Suprapubic skin (tissue), 4 donors: ENCODE measurements at regions not wholly inside any gene's neighbourhood (a gene's known extent, or its start where the extent isn't known, plus 50 kb on each side); places are given as distances from the start of the nearest gene placed in this dataset.

Experiments used
- DNase-seq, 2 donors: peaks; one replicate each; pipeline ENCODE4 v3.0.0-alpha.2; 2019; ENCODE audit warnings: low spot score in 2 of 2
- H3K27ac ChIP-seq: fragments of 200-600 bp; sonication (generic); one replicate; pipeline ENCODE4 v1.5.1; 2019
- H3K27me3 ChIP-seq: fragments of 200-600 bp; sonication (generic); one replicate; pipeline ENCODE4 v1.5.1; 2019
- H3K36me3 ChIP-seq: fragments of 200-600 bp; sonication (generic); one replicate; pipeline ENCODE4 v1.5.1; 2019
- H3K4me1 ChIP-seq: fragments of 200-600 bp; sonication (generic); one replicate; pipeline ENCODE4 v1.5.1; 2019
- H3K4me3 ChIP-seq: fragments of 200-600 bp; sonication (generic); one replicate; pipeline ENCODE4 v1.5.1; 2019; ENCODE audit warnings: mild to moderate bottlenecking
- H3K9me3 ChIP-seq: fragments of 200-600 bp; sonication (generic); one replicate; pipeline ENCODE4 v1.5.1; 2019
- EP300 ChIP-seq: sonication (generic); formaldehyde crosslinking; IDR thresholded peaks from one replicate; pipeline ENCODE4 v1.6.1; 2017; ENCODE audit warnings: antibody characterized with exemption
- POLR2A ChIP-seq, 2 donors: fragments of 450-650 bp; IDR thresholded peaks; one replicate each; pipeline ENCODE4 v1.6.1; 2017; ENCODE audit warnings: antibody characterized with exemption in 2 of 2, mild to moderate bottlenecking in 2 of 2, moderate library complexity in 2 of 2
- POLR2AphosphoS5 ChIP-seq, 3 donors: sonication (generic); formaldehyde crosslinking; IDR thresholded peaks; one replicate each; pipeline ENCODE4 v1.6.1; 2017; ENCODE audit warnings: antibody characterized with exemption in 3 of 3
- WGBS: methylation state at CpG from one replicate; pipeline ENCODE4 v1.1.5; 2018; 5-methylcytosine and 5-hydroxymethylcytosine counted together
- TF ChIP-seq, protein P1 (sequence below), 2 donors: fragments of 200-600 bp in 1 of 2; fragments of 450-650 bp in 1 of 2; sonication (generic) in 1 of 2; IDR thresholded peaks; one replicate each; pipeline ENCODE4 v1.5.1; 2016 to 2019; ENCODE audit warnings: antibody characterized with exemption in 2 of 2, mild to moderate bottlenecking in 1 of 2, moderate library complexity in 1 of 2

DNA sequence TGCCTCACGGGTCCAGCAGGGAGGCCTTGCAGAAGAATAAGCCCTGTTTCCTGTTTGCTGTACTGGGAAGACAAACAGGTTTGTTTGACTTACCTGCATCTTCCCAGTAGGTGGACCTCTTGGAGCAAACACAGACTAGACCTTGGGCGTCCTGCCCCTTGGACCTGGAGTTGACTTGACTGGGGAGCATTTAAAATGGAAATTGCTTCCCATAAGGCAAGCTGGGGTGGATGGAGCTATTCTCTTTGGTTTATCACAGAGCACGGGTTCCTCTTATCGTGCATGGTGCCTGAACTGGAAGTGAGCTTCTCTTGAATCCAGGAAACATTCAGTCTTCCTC lies 151.4 kb downstream of the RPLP1 start:
- no peaks in the 10 kb centered on the region for H3K27me3 ChIP-seq
- H3K36me3 ChIP-seq: no peaks in the 10 kb centered on the region
- TF ChIP-seq POLR2A (IDR thresholded peaks at IDR 0.05) (no peak), EP300 (no peak), POLR2AphosphoS5 (IDR thresholded peaks at IDR 0.05) (no peak)
- TF ChIP-seq, protein P1, sequence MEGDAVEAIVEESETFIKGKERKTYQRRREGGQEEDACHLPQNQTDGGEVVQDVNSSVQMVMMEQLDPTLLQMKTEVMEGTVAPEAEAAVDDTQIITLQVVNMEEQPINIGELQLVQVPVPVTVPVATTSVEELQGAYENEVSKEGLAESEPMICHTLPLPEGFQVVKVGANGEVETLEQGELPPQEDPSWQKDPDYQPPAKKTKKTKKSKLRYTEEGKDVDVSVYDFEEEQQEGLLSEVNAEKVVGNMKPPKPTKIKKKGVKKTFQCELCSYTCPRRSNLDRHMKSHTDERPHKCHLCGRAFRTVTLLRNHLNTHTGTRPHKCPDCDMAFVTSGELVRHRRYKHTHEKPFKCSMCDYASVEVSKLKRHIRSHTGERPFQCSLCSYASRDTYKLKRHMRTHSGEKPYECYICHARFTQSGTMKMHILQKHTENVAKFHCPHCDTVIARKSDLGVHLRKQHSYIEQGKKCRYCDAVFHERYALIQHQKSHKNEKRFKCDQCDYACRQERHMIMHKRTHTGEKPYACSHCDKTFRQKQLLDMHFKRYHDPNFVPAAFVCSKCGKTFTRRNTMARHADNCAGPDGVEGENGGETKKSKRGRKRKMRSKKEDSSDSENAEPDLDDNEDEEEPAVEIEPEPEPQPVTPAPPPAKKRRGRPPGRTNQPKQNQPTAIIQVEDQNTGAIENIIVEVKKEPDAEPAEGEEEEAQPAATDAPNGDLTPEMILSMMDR (IDR thresholded peaks at IDR 0.05): no peak
- H3K27ac ChIP-seq: no peak overlapping the region
- 50% methylated on average over 4 of the region's 4 CpGs for WGBS
- DNase-seq: peak in 1 of 2 donors; percentile 38
- no peaks in the 10 kb centered on the region for H3K4me1 ChIP-seq
- H3K4me3 ChIP-seq: no peak overlapping the region
- no peaks in the 10 kb centered on the region for H3K9me3 ChIP-seq

DNA sequence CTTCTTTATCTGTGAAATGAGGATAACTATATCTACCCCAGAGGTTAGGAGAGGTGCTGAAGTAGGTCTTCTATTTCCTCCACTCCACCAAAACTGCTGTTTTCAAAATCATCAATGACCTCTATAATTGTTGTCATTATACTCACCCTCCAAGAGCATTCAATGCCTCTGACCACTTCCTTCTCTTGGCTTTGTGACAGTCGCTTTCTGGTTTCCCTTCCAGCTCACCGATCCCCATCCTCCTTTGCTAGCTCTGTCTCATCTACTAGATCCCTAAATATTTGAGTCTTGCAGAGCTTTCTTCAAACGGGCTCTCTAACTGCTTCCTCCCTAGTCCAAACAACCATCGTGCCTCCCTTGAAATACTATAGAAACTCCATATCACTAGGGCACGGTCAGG lies 153.5 kb downstream of the RPLP1 start:
- Histone ChIP-seq H3K4me1 (no peaks in the 10 kb centered on the region), H3K27me3 (no peaks in the 10 kb centered on the region), H3K36me3 (no peaks in the 10 kb centered on the region), H3K27ac (no peak overlapping the region), H3K4me3 (no peak overlapping the region), H3K9me3 (no peaks in the 10 kb centered on the region)
- 80% methylated on average over 5 of the region's 5 CpGs for WGBS
- DNase-seq: no peak
- TF ChIP-seq POLR2A (IDR thresholded peaks at IDR 0.05): no peak
- TF ChIP-seq EP300: no peak

DNA sequence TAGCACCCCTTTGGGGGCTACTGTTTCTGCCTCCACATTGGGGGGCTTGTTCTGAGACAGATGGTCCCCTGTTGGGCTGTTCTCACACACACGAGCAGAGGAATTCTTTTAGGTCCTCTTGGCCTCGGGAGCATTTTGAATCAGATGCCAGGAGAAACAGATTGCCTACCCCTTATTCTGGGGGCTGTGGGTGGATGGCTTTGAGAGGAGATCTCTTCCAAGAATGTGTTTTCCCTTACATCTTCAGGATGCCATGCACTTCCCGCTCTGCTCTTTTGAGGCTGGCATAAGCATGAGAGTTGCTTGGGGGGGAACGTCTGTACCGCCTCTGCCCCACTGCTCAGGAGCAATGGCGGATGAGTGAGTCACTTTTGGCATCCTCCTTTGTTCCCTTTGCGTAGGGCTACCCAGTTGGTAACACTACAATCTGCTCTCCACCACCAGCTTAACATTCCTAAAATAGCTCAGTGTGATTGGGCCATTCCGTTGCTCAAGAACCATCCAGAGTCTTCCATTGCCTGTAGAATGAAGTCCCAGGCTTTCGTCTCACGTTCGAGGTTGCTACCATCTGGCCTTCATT lies 154.4 kb downstream of the RPLP1 start:
- no peak overlapping the region for H3K4me3 ChIP-seq
- no peaks in the 10 kb centered on the region for H3K4me1 ChIP-seq
- WGBS: 89% methylated on average over 11 of the region's 11 CpGs
- peak in 1 of 2 donors; percentile 32 for DNase-seq
- no peaks in the 10 kb centered on the region for H3K9me3 ChIP-seq
- TF ChIP-seq, protein P1 (IDR thresholded peaks at IDR 0.05): no peak
- no peak for TF ChIP-seq POLR2A (IDR thresholded peaks at IDR 0.05)
- TF ChIP-seq POLR2AphosphoS5 (IDR thresholded peaks at IDR 0.05): no peak
- no peak for TF ChIP-seq EP300
- no peaks in the 10 kb centered on the region for H3K27me3 ChIP-seq
- H3K27ac ChIP-seq: no peak overlapping the region
- no peaks in the 10 kb centered on the region for H3K36me3 ChIP-seq

DNA sequence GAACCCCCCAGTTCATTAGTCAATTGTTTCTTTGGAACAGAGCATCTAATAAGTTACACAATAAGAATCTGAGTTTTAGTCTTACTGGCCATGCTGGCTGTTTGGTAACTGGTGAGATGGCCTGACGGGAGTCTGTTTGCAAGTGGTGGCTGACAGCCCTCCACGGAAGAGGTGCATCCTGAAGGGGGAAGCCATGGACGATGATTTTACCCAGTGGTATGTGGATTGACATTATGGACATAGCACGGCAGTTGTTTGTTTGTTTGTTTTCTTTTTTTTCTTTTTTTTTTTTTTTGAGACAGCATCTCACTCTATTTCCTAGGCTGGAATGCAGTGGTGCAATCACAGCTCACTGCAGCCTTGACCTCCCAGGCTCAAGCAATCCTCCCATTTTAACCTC lies 156.0 kb downstream of the RPLP1 start:
- Histone ChIP-seq H3K4me3 (no peak overlapping the region), H3K9me3 (no peaks in the 10 kb centered on the region), H3K36me3 (no peaks in the 10 kb centered on the region), H3K27ac (no peak overlapping the region), H3K27me3 (no peaks in the 10 kb centered on the region), H3K4me1 (no peaks in the 10 kb centered on the region)
- DNase-seq: no peak
- TF ChIP-seq POLR2A (IDR thresholded peaks at IDR 0.05): no peak
- no peak for TF ChIP-seq EP300
- TF ChIP-seq, protein P1 (IDR thresholded peaks at IDR 0.05): no peak
- WGBS: 81% methylated on average over 4 of the region's 4 CpGs

DNA sequence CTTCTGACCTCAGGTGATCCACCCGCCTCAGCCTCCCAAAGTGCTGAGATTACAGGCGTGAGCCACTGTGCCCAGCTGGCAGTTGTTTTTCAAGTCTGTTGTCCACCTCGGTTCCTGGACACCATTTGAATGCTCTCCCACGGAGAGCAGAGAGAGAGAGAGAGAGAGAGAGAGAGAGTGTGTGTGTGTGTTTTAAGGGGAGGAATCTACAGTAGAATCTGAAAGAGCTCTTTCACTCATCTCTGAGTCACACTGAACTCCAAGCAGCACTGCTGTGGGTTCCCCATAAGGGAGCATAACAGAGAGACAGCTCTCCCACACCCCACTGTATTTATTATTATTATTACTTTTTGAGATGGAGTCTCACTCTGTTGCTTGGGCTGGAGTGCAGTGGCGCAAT lies 156.6 kb downstream of the RPLP1 start:
- DNase-seq: peak in 1 of 2 donors; percentile 9
- Histone ChIP-seq H3K9me3 (no peaks in the 10 kb centered on the region), H3K4me3 (no peak overlapping the region), H3K27me3 (no peaks in the 10 kb centered on the region), H3K36me3 (no peaks in the 10 kb centered on the region), H3K4me1 (no peaks in the 10 kb centered on the region), H3K27ac (no peak overlapping the region)
- TF ChIP-seq, protein P1 (IDR thresholded peaks at IDR 0.05): no peak
- TF ChIP-seq POLR2A (IDR thresholded peaks at IDR 0.05): no peak
- TF ChIP-seq POLR2AphosphoS5 (IDR thresholded peaks at IDR 0.05): no peak
- no peak for TF ChIP-seq EP300
- WGBS: 72% methylated on average over 5 of the region's 5 CpGs

DNA sequence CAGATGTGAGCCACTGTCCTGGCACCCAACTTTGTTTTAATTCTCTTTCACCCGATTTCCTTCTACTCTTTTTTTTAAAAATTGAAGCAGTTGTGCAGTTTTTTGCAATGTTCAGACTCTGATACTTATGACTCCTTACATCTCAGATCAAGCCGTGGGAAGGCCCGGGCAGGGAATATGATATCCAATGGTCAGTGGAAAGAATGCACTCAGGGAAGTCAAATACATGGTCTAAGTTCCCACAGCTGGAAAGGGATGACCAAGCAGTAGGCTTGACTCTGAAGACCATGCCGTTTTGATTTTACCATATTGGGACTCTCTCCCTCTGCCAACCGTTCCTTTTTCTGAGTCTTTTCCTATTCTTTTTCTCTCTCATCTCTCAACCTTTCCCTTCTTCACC lies 157.2 kb downstream of the RPLP1 start:
- no peak overlapping the region for H3K27ac ChIP-seq
- no peaks in the 10 kb centered on the region for H3K36me3 ChIP-seq
- no peaks in the 10 kb centered on the region for H3K27me3 ChIP-seq
- no peaks in the 10 kb centered on the region for H3K9me3 ChIP-seq
- TF ChIP-seq, protein P1 (IDR thresholded peaks at IDR 0.05): no peak
- no peak for TF ChIP-seq EP300
- no peak for TF ChIP-seq POLR2A (IDR thresholded peaks at IDR 0.05)
- TF ChIP-seq POLR2AphosphoS5 (IDR thresholded peaks at IDR 0.05): no peak
- no peak overlapping the region for H3K4me3 ChIP-seq
- WGBS: 84% methylated on average over 5 of the region's 5 CpGs
- peak in 1 of 2 donors; percentile 24 for DNase-seq
- no peaks in the 10 kb centered on the region for H3K4me1 ChIP-seq
